ENCODE measurements at regions not wholly inside any gene's neighbourhood (a gene's known extent, or its start where the extent isn't known, plus 50 kb on each side); places are given as distances from the start of the nearest gene placed in this dataset.
"Not testable (repeated sequence)": the region's sequence is repeated elsewhere in the genome, so short reads cannot be mapped to it uniquely, and the experiment has no call there.

DNA sequence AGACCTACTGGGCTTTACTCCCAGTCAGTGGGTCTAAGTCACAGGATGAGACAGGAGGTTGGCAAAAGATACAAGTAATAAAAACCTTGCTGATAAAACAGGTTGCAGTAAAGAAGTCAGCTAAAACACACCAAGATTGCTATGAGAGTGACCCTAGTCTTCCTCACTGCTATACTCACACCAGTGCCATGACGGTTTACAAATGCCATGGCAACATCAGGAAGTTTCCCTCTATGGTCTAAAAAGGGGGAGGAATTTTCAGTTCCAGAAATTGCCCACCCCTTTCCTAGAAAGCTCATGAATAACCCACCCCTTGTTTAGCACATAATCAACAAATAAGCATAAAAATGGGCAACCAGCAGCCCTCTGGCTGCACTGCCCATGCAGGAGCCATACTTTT lies 966.7 kb upstream of the ROBO1 start:
- no peaks in the 10 kb centered on the region for H3K27me3 Mint-ChIP-seq (ENCODE audit: low read depth)
- H3K36me3 Mint-ChIP-seq (ENCODE audit: low read depth): no peaks in the 10 kb centered on the region
- TF ChIP-seq, protein P1, sequence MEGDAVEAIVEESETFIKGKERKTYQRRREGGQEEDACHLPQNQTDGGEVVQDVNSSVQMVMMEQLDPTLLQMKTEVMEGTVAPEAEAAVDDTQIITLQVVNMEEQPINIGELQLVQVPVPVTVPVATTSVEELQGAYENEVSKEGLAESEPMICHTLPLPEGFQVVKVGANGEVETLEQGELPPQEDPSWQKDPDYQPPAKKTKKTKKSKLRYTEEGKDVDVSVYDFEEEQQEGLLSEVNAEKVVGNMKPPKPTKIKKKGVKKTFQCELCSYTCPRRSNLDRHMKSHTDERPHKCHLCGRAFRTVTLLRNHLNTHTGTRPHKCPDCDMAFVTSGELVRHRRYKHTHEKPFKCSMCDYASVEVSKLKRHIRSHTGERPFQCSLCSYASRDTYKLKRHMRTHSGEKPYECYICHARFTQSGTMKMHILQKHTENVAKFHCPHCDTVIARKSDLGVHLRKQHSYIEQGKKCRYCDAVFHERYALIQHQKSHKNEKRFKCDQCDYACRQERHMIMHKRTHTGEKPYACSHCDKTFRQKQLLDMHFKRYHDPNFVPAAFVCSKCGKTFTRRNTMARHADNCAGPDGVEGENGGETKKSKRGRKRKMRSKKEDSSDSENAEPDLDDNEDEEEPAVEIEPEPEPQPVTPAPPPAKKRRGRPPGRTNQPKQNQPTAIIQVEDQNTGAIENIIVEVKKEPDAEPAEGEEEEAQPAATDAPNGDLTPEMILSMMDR (IDR thresholded peaks at IDR 0.05; ENCODE audit: unreplicated experiment in 3 of 3): no peak
- no peak overlapping the region for H3K4me3 Mint-ChIP-seq
- H3K27ac Mint-ChIP-seq: peak overlapping the region; percentile 69 to 79 (median 71)
- peaks cover 6% of the 10 kb centered on the region for H3K4me1 Mint-ChIP-seq
- H3K9me3 Mint-ChIP-seq: peaks cover 5% of the 10 kb centered on the region

DNA sequence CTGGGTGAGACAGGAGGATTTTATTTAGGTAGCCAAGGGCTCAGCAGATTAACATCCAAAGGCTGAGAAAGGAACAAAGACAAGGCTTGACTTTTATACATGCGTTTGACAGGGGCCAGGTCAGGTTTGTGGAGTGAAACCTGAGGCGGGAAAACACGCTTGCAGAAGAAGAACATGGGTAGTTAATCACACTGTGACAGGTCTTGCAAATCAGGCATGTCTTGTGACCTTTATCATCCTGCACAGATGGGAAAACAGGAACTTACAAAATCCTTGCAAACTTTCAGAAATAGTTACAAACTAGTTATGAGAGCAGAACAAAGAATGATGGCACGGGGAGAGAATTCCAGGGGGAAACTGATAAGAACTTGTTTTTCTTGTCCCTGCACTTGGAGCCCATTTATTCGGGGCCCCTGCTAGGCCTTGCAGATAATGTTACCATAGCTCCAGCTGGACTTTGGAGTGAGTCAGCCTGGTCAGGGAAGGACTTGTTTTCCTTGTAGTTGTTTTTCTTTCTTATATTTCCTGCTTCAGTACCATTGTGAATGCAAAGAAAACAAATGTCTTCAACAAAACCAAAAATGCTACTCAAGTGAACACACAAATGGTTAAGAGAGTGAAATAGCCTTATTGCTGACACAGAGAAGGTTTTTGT lies 965.9 kb upstream of the ROBO1 start:
- H3K36me3 Mint-ChIP-seq (ENCODE audit: low read depth): no peaks in the 10 kb centered on the region
- peaks cover 6% of the 10 kb centered on the region for H3K4me1 Mint-ChIP-seq
- H3K4me3 Mint-ChIP-seq: no peak overlapping the region
- H3K9me3 Mint-ChIP-seq: peaks cover 5% of the 10 kb centered on the region
- no peaks in the 10 kb centered on the region for H3K27me3 Mint-ChIP-seq (ENCODE audit: low read depth)
- TF ChIP-seq, protein P1 (IDR thresholded peaks at IDR 0.05; ENCODE audit: unreplicated experiment in 3 of 3): no peak
- peak overlapping the region; percentile 69 to 79 (median 71) for H3K27ac Mint-ChIP-seq

DNA sequence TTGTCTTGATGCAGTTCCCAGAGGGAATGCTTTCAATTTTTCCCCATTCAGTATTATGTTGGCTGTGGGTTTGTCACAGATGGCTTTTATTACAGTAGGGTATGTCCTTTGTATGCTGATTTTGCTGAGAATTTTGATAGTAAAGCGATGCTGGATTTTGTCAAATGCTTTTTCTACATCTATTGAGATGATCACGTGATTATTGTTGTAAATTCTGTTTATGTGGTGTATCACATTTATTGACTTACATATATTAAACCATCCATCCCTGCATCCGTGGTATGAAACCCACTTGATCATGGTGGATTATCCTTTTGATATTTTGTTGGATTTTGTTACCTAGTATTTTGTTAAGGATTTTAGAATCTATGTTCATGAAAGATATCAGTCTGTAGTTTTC lies 959.8 kb upstream of the ROBO1 start:
- H3K27me3 Mint-ChIP-seq (ENCODE audit: low read depth); H3K27ac Mint-ChIP-seq; H3K4me3 Mint-ChIP-seq; H3K36me3 Mint-ChIP-seq (ENCODE audit: low read depth); H3K4me1 Mint-ChIP-seq; H3K9me3 Mint-ChIP-seq: not testable (repeated sequence)

DNA sequence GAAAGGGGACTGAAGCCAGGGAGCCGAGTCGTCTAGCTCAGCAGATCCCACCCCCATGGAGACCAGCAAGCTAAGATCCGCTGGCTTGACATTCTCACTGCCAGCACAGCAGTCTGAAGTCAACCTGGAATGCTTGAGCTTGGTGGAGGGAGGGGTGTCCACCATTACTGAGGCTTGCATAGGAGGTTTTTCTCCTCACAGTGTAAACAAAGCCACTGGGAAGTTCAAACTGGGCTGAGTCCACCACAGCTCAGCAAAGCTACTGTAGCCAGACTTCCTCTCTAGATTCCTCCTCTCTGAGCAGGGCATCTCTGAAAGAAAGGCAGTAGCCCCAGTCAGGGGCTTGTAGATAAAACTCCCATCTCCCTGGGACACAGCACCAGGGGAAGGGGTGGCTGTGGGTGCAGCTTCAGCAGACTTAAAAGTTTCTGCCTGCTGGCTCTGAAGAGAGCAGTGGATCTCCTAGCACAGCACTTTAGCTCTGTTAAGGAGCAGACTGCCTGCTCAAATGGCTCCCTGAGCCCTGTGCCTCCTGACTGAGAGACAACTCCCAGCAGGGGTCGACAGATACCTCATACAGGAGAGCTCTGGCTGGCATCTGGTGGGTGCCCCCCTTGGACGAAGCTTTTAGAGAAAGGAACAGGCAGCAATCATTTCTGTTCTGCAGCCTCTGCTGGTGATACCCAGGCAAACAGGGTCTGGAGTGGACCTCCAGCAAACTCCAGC lies 942.0 kb upstream of the ROBO1 start:
- not testable (repeated sequence) for H3K36me3 Mint-ChIP-seq (ENCODE audit: low read depth); H3K27me3 Mint-ChIP-seq (ENCODE audit: low read depth); H3K27ac Mint-ChIP-seq; H3K4me1 Mint-ChIP-seq; H3K4me3 Mint-ChIP-seq
- peaks cover 23% of the 10 kb centered on the region for H3K9me3 Mint-ChIP-seq

DNA sequence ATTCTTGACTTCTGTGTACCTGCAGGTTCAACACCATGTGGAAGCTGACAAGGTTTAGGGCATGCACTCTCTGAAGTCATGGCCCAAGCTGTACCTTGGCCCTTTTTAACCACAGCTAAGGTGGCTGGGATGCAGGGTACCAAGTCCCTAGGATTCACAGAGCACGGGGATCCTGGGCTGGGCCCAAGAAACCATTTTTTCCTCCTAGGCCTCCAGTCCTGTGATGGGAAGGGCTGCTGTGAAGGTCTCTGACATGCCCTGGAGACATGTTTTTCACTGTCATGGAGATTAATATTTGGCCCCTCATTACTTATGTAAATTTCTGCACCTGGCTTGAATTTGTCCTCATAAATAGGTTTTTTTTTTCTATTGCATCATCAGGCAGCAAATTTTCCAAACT lies 937.5 kb upstream of the ROBO1 start:
- H3K36me3 Mint-ChIP-seq (ENCODE audit: low read depth): no peaks in the 10 kb centered on the region
- no peaks in the 10 kb centered on the region for H3K27me3 Mint-ChIP-seq (ENCODE audit: low read depth)
- no peaks in the 10 kb centered on the region for H3K4me1 Mint-ChIP-seq
- TF ChIP-seq, protein P1 (IDR thresholded peaks at IDR 0.05; ENCODE audit: unreplicated experiment in 3 of 3): no peak
- H3K27ac Mint-ChIP-seq: no peak overlapping the region
- H3K9me3 Mint-ChIP-seq: peaks cover 27% of the 10 kb centered on the region
- no peak overlapping the region for H3K4me3 Mint-ChIP-seq

DNA sequence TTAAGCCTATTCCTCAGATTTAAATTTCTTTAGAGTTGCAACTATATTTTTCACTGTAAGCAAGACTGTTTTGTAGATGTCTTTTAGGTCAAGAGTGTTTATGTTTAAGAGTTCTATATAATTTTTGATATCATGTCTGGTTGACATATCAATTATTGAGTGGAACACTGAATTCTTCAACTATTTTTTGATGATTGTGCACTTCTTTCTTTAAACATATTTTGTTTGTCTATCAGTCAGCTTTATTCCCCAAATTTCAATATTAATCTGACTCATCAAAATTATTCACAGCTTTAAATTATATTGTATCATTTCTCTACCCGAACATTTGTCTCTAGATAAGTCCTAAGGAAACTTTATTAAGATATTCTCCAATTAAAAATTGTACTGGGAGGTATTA lies 933.6 kb upstream of the ROBO1 start:
- Mint-ChIP-seq H3K27ac (no peak overlapping the region), H3K9me3 (peaks cover 20% of the 10 kb centered on the region), H3K27me3 (ENCODE audit: low read depth) (no peaks in the 10 kb centered on the region), H3K36me3 (ENCODE audit: low read depth) (no peaks in the 10 kb centered on the region), H3K4me1 (no peaks in the 10 kb centered on the region), H3K4me3 (no peak overlapping the region)
- TF ChIP-seq, protein P1 (IDR thresholded peaks at IDR 0.05; ENCODE audit: unreplicated experiment in 3 of 3): no peak

DNA sequence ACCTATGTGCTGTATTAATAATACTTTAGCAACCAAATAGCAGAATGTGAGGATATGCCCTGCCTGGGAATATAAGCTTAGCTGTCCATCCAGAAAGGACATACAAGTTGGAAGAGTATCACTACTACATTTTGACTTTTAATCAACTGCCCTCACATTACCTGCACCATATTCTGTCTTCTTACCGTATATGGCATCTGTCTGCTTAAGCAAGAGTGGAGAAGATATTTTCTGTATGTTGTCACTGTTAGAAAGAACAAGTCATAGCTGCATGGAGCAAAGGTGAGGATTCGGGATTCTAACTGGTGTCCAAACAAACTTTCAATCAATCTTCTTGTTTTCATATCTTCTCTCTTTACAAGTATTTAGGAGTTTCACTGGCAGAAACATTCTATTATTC lies 929.5 kb upstream of the ROBO1 start:
- Mint-ChIP-seq H3K4me3 (no peak overlapping the region), H3K36me3 (ENCODE audit: low read depth) (no peaks in the 10 kb centered on the region), H3K27ac (peak overlapping the region in 1 of 3 experiments; percentile 9), H3K4me1 (no peaks in the 10 kb centered on the region), H3K9me3 (no peaks in the 10 kb centered on the region), H3K27me3 (ENCODE audit: low read depth) (no peaks in the 10 kb centered on the region)
- TF ChIP-seq, protein P1 (IDR thresholded peaks at IDR 0.05; ENCODE audit: unreplicated experiment in 3 of 3): no peak

Measured in nephron (organoid).